Ovary (tissue), 7 donors: ENCODE measurements at regions not wholly inside any gene's neighbourhood (a gene's known extent, or its start where the extent isn't known, plus 50 kb on each side); places are given as distances from the start of the nearest gene placed in this dataset.

ENCODE experiments used
- DNase-seq, 5 donors: peaks; one replicate each; pipeline ENCODE4 v3.0.0-alpha.2; 2019 to 2020
- H3K27ac ChIP-seq, 2 donors: fragments of 200-600 bp; one replicate each; pipeline versions ENCODE4 v1.5.1 to v1.8.0; 2019 to 2022
- H3K27me3 ChIP-seq: fragments of 200-600 bp; one replicate; pipeline ENCODE4 v1.8.0; 2022
- H3K36me3 ChIP-seq: fragments of 200-600 bp; sonication (generic); one replicate; pipeline ENCODE4 v1.5.1; 2019
- H3K4me1 ChIP-seq: one replicate; pipeline ENCODE4 v1.8.1; 2013; ENCODE audit warnings: mild to moderate bottlenecking, moderate library complexity; ENCODE audit not compliant: insufficient read depth
- H3K4me3 ChIP-seq: fragments of 200-600 bp; sonication (generic); one replicate; pipeline ENCODE4 v1.5.1; 2017
- H3K9me3 ChIP-seq, 2 donors: fragments of 200-600 bp in 1 of 2; sonication (generic) in 1 of 2; one replicate each; pipeline versions ENCODE4 v1.5.1 to v1.8.1; 2013 to 2019; ENCODE audit warnings: mild to moderate bottlenecking in 1 of 2, moderate library complexity in 1 of 2
- EP300 ChIP-seq: sonication (generic); formaldehyde crosslinking; IDR thresholded peaks from one replicate; pipeline ENCODE4 v1.6.1; 2017; ENCODE audit warnings: antibody characterized with exemption
- POLR2A ChIP-seq: fragments of 450-650 bp; IDR thresholded peaks from one replicate; pipeline ENCODE4 v1.6.1; 2017; ENCODE audit warnings: antibody characterized with exemption, mild to moderate bottlenecking, moderate library complexity
- WGBS, 3 donors: extraction: QIAGEN DNeasy Blood & Tissue Kit in 1 of 3; methylation state at CpG; one replicate each; pipeline versions ENCODE4 v1.1.5 to v1.1.7; 2013 to 2017; 5-methylcytosine and 5-hydroxymethylcytosine counted together
- intact Hi-C, 4 donors: fragments of 100-400 bp; cut with DNase I; formaldehyde crosslinking; loops; one replicate each; pipeline versions ENCODE4 v1.11.0 to v1.15.1; 2022 to 2023
- TF ChIP-seq, protein P1 (sequence below), 3 donors: fragments of 450-650 bp in 2 of 3; fragments of 200-600 bp in 1 of 3; IDR thresholded peaks; one replicate each; pipeline versions ENCODE4 v1.5.1 to v1.8.0; 2016 to 2022; ENCODE audit warnings: antibody characterized with exemption in 3 of 3, mild to moderate bottlenecking in 1 of 3
- donor health status: DM: no; HTN: no; CAD: no; lungs with moderate emphysema.
- donor health status: DM: no; HTN: no; CAD: no.
- donor health status: Bipolar disorder and iron deficiency.
- donor health status: DM: no; HTN: no; CAD: no.
- donor health status: DM: yes; HTN: yes; CAD: no.

- DNase-seq, result no peak
Measured at GRCh38 chr20:4341804-4342485, 92.9 kb upstream of the ADRA1D start.

GRCh38 chr20:4335722-4336121 lies 86.6 kb upstream of the ADRA1D start:
- TF ChIP-seq EP300 (no peak), POLR2A (no peak)
- TF ChIP-seq, protein P1, sequence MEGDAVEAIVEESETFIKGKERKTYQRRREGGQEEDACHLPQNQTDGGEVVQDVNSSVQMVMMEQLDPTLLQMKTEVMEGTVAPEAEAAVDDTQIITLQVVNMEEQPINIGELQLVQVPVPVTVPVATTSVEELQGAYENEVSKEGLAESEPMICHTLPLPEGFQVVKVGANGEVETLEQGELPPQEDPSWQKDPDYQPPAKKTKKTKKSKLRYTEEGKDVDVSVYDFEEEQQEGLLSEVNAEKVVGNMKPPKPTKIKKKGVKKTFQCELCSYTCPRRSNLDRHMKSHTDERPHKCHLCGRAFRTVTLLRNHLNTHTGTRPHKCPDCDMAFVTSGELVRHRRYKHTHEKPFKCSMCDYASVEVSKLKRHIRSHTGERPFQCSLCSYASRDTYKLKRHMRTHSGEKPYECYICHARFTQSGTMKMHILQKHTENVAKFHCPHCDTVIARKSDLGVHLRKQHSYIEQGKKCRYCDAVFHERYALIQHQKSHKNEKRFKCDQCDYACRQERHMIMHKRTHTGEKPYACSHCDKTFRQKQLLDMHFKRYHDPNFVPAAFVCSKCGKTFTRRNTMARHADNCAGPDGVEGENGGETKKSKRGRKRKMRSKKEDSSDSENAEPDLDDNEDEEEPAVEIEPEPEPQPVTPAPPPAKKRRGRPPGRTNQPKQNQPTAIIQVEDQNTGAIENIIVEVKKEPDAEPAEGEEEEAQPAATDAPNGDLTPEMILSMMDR (IDR thresholded peaks at IDR 0.05), result no peak
- DNase-seq, result no peak
- Histone ChIP-seq H3K9me3 (no peaks in the 10 kb centered on the region), H3K4me1 (no peaks in the 10 kb centered on the region), H3K4me3 (no peak overlapping the region), H3K27ac (no peak overlapping the region), H3K27me3 (no peaks in the 10 kb centered on the region), H3K36me3 (no peaks in the 10 kb centered on the region)
- WGBS, 3 donors, result 51 to 54% (median 53%) methylated on average over 1 of the region's 1 CpG
- intact Hi-C loops, result no loop called here

More at GRCh38 chr20:4341804-4342485, 92.9 kb upstream of the ADRA1D start:
- Histone ChIP-seq H3K27ac (no peak overlapping the region), H3K4me1 (no peaks in the 10 kb centered on the region), H3K36me3 (no peaks in the 10 kb centered on the region), H3K4me3 (no peak overlapping the region), H3K27me3 (no peaks in the 10 kb centered on the region), H3K9me3 (no peaks in the 10 kb centered on the region)
- TF ChIP-seq, protein P1 (IDR thresholded peaks at IDR 0.05), result no peak
- TF ChIP-seq EP300, result no peak
- no peak for TF ChIP-seq POLR2A
- intact Hi-C loops, result no loop called here
- 24 to 32% (median 29%) methylated on average over 6 of the region's 6 CpGs for WGBS, 3 donors

- H3K36me3 ChIP-seq, result no peaks in the 10 kb centered on the region
- no peaks in the 10 kb centered on the region for H3K27me3 ChIP-seq
- H3K9me3 ChIP-seq, result no peaks in the 10 kb centered on the region
- no peaks in the 10 kb centered on the region for H3K4me1 ChIP-seq
- no peak overlapping the region for H3K4me3 ChIP-seq
- TF ChIP-seq EP300 (no peak), POLR2A (no peak)
- TF ChIP-seq, protein P1 (IDR thresholded peaks at IDR 0.05), result no peak
- 50 to 69% (median 65%) methylated on average over 5 of the region's 5 CpGs for WGBS, 3 donors
- DNase-seq, result no peak
- intact Hi-C loops, result no loop called here
- H3K27ac ChIP-seq, result no peak overlapping the region
Measured at GRCh38 chr20:4332121-4332860, 83.2 kb upstream of the ADRA1D start.

- TF ChIP-seq, protein P1 (IDR thresholded peaks at IDR 0.05), result no peak
- TF ChIP-seq POLR2A (no peak), EP300 (no peak)
- Histone ChIP-seq H3K4me3 (no peak overlapping the region), H3K27me3 (no peaks in the 10 kb centered on the region), H3K9me3 (no peaks in the 10 kb centered on the region), H3K4me1 (no peaks in the 10 kb centered on the region), H3K27ac (no peak overlapping the region), H3K36me3 (no peaks in the 10 kb centered on the region)
- DNase-seq, result no peak
- intact Hi-C loops, result no loop called here
- 63 to 83% (median 75%) methylated on average over 5 of the region's 5 CpGs for WGBS, 3 donors
Measured at GRCh38 chr20:4330011-4330410, 80.9 kb upstream of the ADRA1D start.
